ENCODE measurements at regions not wholly inside any gene's neighbourhood (a gene's known extent, or its start where the extent isn't known, plus 50 kb on each side); places are given as distances from the start of the nearest gene placed in this dataset.

DNA sequence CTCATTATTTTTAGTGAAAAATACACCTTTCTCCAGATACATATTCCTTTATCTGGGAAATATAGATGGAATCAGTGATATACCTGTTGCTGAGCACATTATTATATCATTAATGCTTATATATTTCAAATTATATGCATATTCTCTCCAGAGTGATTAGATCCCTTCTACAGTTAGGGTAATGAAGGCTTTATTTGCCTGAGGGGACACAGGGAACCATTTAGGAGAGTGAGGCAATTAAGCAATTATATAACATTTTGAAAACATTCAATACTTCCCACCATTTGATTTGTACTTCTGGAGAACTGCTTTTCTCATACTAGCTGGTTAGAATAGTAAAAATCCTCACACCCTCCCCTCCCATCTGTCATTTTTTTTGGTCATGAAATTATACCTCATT, 212.8 kb upstream of the NOVA1 start:
- no peaks in the 10 kb centered on the region for H3K9me3 ChIP-seq (replicated peaks in 1 of 2; ENCODE audit: control insufficient read depth in 2 of 2, insufficient read depth in 1 of 2, low read depth in 1 of 2, low read length in 2 of 2)
- H3K4me2 ChIP-seq (ENCODE audit: insufficient read depth, low read length, poor library complexity, severe bottlenecking): no peak overlapping the region

DNA sequence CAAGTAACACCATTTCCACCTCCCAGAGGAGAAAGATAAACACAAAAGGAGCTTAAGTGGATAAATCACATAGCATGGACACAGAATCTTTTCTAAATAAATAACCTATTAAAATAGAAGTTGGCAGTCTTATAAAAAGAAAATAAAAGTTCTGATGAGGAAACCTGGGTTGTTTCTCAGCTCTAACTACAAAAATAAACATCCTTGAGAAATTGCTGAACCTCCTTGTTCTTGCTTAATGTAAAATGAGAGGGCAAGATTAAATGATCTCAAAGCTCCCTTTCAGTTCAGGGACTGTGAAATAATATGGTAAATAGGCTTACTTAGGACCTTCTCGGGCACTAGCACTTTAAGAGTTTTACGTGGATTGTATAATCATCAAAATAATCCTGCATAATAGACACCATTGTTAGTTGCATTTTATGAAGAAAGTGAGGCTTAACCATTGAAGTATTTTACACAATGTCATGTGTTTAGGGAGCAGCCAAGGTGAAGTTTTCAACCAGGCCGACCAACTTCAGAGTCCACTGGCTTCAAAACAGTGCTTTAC, 214.0 kb upstream of the NOVA1 start:
- DNase-seq (ENCODE audit: low spot score): no peak
- no peak overlapping the region for H2BK5ac ChIP-seq (ENCODE audit: low read length)
- peak overlapping the region; percentile 26 for H2AFZ ChIP-seq (ENCODE audit: low read length)
- no peak overlapping the region for H3K4me2 ChIP-seq (ENCODE audit: insufficient read depth, low read length, poor library complexity, severe bottlenecking)
- no peaks in the 10 kb centered on the region for H3K27me3 ChIP-seq (ENCODE audit: control insufficient read depth in 3 of 3, insufficient read depth in 3 of 3, low read depth in 1 of 3, low read length in 3 of 3)
- no peak overlapping the region for H4K8ac ChIP-seq (ENCODE audit: low read depth, low read length)
- H3K4me3 ChIP-seq (ENCODE audit: low read length in 2 of 2): no peak overlapping the region
- no CpG with 5 or more reads among the region's 3 CpGs for WGBS, 2 donors (ENCODE audit: extremely low coverage in 2 of 2, insufficient read length in 2 of 2, insufficient replicate concordance in 1 of 2)
- H2BK120ac ChIP-seq (ENCODE audit: low read depth, low read length): no peak overlapping the region
- H3K23ac ChIP-seq (ENCODE audit: low read depth, low read length, poor library complexity): no peak overlapping the region
- no peak overlapping the region for H2AK5ac ChIP-seq (ENCODE audit: low read depth, low read length)
- H3K79me1 ChIP-seq (ENCODE audit: low read depth, low read length): no peaks in the 10 kb centered on the region
- H3K14ac ChIP-seq (ENCODE audit: low read length): no peak overlapping the region
- no peaks in the 10 kb centered on the region for H3K9me3 ChIP-seq (replicated peaks in 1 of 2; ENCODE audit: control insufficient read depth in 2 of 2, insufficient read depth in 1 of 2, low read depth in 1 of 2, low read length in 2 of 2)
- no peaks in the 10 kb centered on the region for H3K4me1 ChIP-seq (ENCODE audit: control insufficient read depth in 2 of 2, insufficient read depth in 1 of 2, low read depth in 1 of 2, low read length in 2 of 2)
- H3K18ac ChIP-seq (ENCODE audit: low read length): no peak overlapping the region
- H2BK12ac ChIP-seq (ENCODE audit: low read length): no peak overlapping the region
- no peak overlapping the region for H2BK15ac ChIP-seq (ENCODE audit: low read length)
- no peak overlapping the region for H4K91ac ChIP-seq (ENCODE audit: low read depth, low read length, poor library complexity)
- H3K36me3 ChIP-seq (replicated peaks in 1 of 2; ENCODE audit: control insufficient read depth in 2 of 2, insufficient read depth in 2 of 2, low read length in 2 of 2): no peaks in the 10 kb centered on the region
- H3K9ac ChIP-seq (ENCODE audit: low read depth, low read length, poor library complexity): no peak overlapping the region
- no peak overlapping the region for H3K4ac ChIP-seq (ENCODE audit: low read length)
- no peak overlapping the region for H3K27ac ChIP-seq (replicated peaks; ENCODE audit: low read length)

More for the DNA sequence above, 212.8 kb upstream of the NOVA1 start:
- Histone ChIP-seq H3K27ac (replicated peaks; ENCODE audit: low read length) (no peak overlapping the region), H2BK12ac (ENCODE audit: low read length) (no peak overlapping the region), H3K23ac (ENCODE audit: low read depth, low read length, poor library complexity) (no peak overlapping the region), H4K8ac (ENCODE audit: low read depth, low read length) (no peak overlapping the region), H3K4me3 (ENCODE audit: low read length in 2 of 2) (no peak overlapping the region), H2AFZ (ENCODE audit: low read length) (no peak overlapping the region), H3K14ac (ENCODE audit: low read length) (no peak overlapping the region), H4K91ac (ENCODE audit: low read depth, low read length, poor library complexity) (no peak overlapping the region), H3K4ac (ENCODE audit: low read length) (no peak overlapping the region), H2BK15ac (ENCODE audit: low read length) (no peak overlapping the region), H3K18ac (ENCODE audit: low read length) (no peak overlapping the region), H3K36me3 (replicated peaks in 1 of 2; ENCODE audit: control insufficient read depth in 2 of 2, insufficient read depth in 2 of 2, low read length in 2 of 2) (no peaks in the 10 kb centered on the region), H3K4me1 (ENCODE audit: control insufficient read depth in 2 of 2, insufficient read depth in 1 of 2, low read depth in 1 of 2, low read length in 2 of 2) (no peaks in the 10 kb centered on the region), H2BK120ac (ENCODE audit: low read depth, low read length) (no peak overlapping the region), H3K27me3 (ENCODE audit: control insufficient read depth in 3 of 3, insufficient read depth in 3 of 3, low read depth in 1 of 3, low read length in 3 of 3) (no peaks in the 10 kb centered on the region), H3K9ac (ENCODE audit: low read depth, low read length, poor library complexity) (no peak overlapping the region), H2BK5ac (ENCODE audit: low read length) (no peak overlapping the region), H2AK5ac (ENCODE audit: low read depth, low read length) (no peak overlapping the region), H3K79me1 (ENCODE audit: low read depth, low read length) (no peaks in the 10 kb centered on the region)
- no peak for DNase-seq (ENCODE audit: low spot score)

- Histone ChIP-seq H3K4me3 (ENCODE audit: low read length in 2 of 2) (no peak overlapping the region), H3K36me3 (replicated peaks in 1 of 2; ENCODE audit: control insufficient read depth in 2 of 2, insufficient read depth in 2 of 2, low read length in 2 of 2) (no peaks in the 10 kb centered on the region), H4K8ac (ENCODE audit: low read depth, low read length) (no peak overlapping the region), H3K27me3 (ENCODE audit: control insufficient read depth in 3 of 3, insufficient read depth in 3 of 3, low read depth in 1 of 3, low read length in 3 of 3) (no peaks in the 10 kb centered on the region), H3K18ac (ENCODE audit: low read length) (no peak overlapping the region), H3K9me3 (replicated peaks in 1 of 2; ENCODE audit: control insufficient read depth in 2 of 2, insufficient read depth in 1 of 2, low read depth in 1 of 2, low read length in 2 of 2) (no peaks in the 10 kb centered on the region), H2BK5ac (ENCODE audit: low read length) (no peak overlapping the region), H2AK5ac (ENCODE audit: low read depth, low read length) (no peak overlapping the region), H2BK15ac (ENCODE audit: low read length) (no peak overlapping the region), H3K23ac (ENCODE audit: low read depth, low read length, poor library complexity) (no peak overlapping the region), H3K4me2 (ENCODE audit: insufficient read depth, low read length, poor library complexity, severe bottlenecking) (no peak overlapping the region), H3K27ac (replicated peaks; ENCODE audit: low read length) (no peak overlapping the region), H2BK12ac (ENCODE audit: low read length) (no peak overlapping the region), H3K4ac (ENCODE audit: low read length) (no peak overlapping the region), H4K91ac (ENCODE audit: low read depth, low read length, poor library complexity) (no peak overlapping the region), H3K4me1 (ENCODE audit: control insufficient read depth in 2 of 2, insufficient read depth in 1 of 2, low read depth in 1 of 2, low read length in 2 of 2) (no peaks in the 10 kb centered on the region), H3K9ac (ENCODE audit: low read depth, low read length, poor library complexity) (no peak overlapping the region), H3K14ac (ENCODE audit: low read length) (no peak overlapping the region), H2BK120ac (ENCODE audit: low read depth, low read length) (no peak overlapping the region), H3K79me1 (ENCODE audit: low read depth, low read length) (no peaks in the 10 kb centered on the region), H2AFZ (ENCODE audit: low read length) (peak overlapping the region; percentile 9)
- no peak for DNase-seq (ENCODE audit: low spot score)
- no CpG with 5 or more reads among the region's 1 CpG for WGBS, 2 donors (ENCODE audit: extremely low coverage in 2 of 2, insufficient read length in 2 of 2, insufficient replicate concordance in 1 of 2)
Measured at GRCh38 chr14:26820138-26820537, 222.3 kb upstream of the NOVA1 start.

- Histone ChIP-seq H3K9me3 (replicated peaks in 1 of 2; ENCODE audit: control insufficient read depth in 2 of 2, insufficient read depth in 1 of 2, low read depth in 1 of 2, low read length in 2 of 2) (no peaks in the 10 kb centered on the region), H3K4ac (ENCODE audit: low read length) (no peak overlapping the region), H3K4me2 (ENCODE audit: insufficient read depth, low read length, poor library complexity, severe bottlenecking) (no peak overlapping the region), H3K4me1 (ENCODE audit: control insufficient read depth in 2 of 2, insufficient read depth in 1 of 2, low read depth in 1 of 2, low read length in 2 of 2) (no peaks in the 10 kb centered on the region), H2BK12ac (ENCODE audit: low read length) (no peak overlapping the region), H3K27ac (replicated peaks; ENCODE audit: low read length) (no peak overlapping the region), H4K8ac (ENCODE audit: low read depth, low read length) (no peak overlapping the region), H2AFZ (ENCODE audit: low read length) (peak overlapping the region; percentile 9), H3K18ac (ENCODE audit: low read length) (no peak overlapping the region), H3K4me3 (ENCODE audit: low read length in 2 of 2) (no peak overlapping the region), H3K23ac (ENCODE audit: low read depth, low read length, poor library complexity) (no peak overlapping the region), H2BK15ac (ENCODE audit: low read length) (no peak overlapping the region), H3K27me3 (ENCODE audit: control insufficient read depth in 3 of 3, insufficient read depth in 3 of 3, low read depth in 1 of 3, low read length in 3 of 3) (no peaks in the 10 kb centered on the region), H3K9ac (ENCODE audit: low read depth, low read length, poor library complexity) (no peak overlapping the region), H3K79me1 (ENCODE audit: low read depth, low read length) (no peaks in the 10 kb centered on the region), H2BK120ac (ENCODE audit: low read depth, low read length) (no peak overlapping the region), H2BK5ac (ENCODE audit: low read length) (no peak overlapping the region), H4K91ac (ENCODE audit: low read depth, low read length, poor library complexity) (no peak overlapping the region), H2AK5ac (ENCODE audit: low read depth, low read length) (no peak overlapping the region), H3K36me3 (replicated peaks in 1 of 2; ENCODE audit: control insufficient read depth in 2 of 2, insufficient read depth in 2 of 2, low read length in 2 of 2) (no peaks in the 10 kb centered on the region), H3K14ac (ENCODE audit: low read length) (no peak overlapping the region)
- no CpG with 5 or more reads among the region's 4 CpGs for WGBS, 2 donors (ENCODE audit: extremely low coverage in 2 of 2, insufficient read length in 2 of 2, insufficient replicate concordance in 1 of 2)
- DNase-seq (ENCODE audit: low spot score): no peak
Measured at GRCh38 chr14:26820572-26820971, 222.7 kb upstream of the NOVA1 start.

Measured in neuronal stem cell (in vitro differentiated cells).